ENCODE measurements at regions not wholly inside any gene's neighbourhood (a gene's known extent, or its start where the extent isn't known, plus 50 kb on each side); places are given as distances from the start of the nearest gene placed in this dataset.

DNA sequence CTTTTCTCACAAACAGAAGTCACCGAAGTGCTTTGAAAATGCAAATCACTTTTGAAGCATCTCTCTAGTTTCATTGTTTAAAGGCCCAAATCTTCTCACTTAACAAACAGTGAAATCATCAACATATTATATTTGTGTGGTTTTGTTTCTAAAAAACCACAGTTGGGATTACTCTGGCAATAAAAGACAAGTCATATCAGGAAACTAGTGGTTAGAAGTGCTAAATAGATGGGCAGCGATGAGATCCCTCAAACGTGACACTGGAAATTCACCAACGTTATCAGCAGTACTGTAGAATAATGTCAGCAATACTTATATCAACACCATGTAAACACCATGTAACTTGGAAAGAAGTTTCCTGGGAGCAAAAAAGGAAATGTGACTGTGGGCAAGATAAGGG lies 893.5 kb downstream of the SUCLG1 start:
- DNase-seq (ENCODE audit: low read depth in 2 of 2) = no peak
- no peak overlapping the region for H3K4me3 ChIP-seq (replicated peaks in 1 of 4; ENCODE audit: control extremely low read depth in 1 of 4, insufficient read depth in 1 of 4, low read depth in 3 of 4, low read length in 4 of 4)
- no peak overlapping the region for H3K27ac ChIP-seq (ENCODE audit: insufficient read depth, low read length)
- no peak for TF ChIP-seq EZH2 (IDR thresholded peaks at IDR 0.05; ENCODE audit: low read length, missing control alignments)
- TF ChIP-seq, protein P1, sequence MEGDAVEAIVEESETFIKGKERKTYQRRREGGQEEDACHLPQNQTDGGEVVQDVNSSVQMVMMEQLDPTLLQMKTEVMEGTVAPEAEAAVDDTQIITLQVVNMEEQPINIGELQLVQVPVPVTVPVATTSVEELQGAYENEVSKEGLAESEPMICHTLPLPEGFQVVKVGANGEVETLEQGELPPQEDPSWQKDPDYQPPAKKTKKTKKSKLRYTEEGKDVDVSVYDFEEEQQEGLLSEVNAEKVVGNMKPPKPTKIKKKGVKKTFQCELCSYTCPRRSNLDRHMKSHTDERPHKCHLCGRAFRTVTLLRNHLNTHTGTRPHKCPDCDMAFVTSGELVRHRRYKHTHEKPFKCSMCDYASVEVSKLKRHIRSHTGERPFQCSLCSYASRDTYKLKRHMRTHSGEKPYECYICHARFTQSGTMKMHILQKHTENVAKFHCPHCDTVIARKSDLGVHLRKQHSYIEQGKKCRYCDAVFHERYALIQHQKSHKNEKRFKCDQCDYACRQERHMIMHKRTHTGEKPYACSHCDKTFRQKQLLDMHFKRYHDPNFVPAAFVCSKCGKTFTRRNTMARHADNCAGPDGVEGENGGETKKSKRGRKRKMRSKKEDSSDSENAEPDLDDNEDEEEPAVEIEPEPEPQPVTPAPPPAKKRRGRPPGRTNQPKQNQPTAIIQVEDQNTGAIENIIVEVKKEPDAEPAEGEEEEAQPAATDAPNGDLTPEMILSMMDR (conservative IDR thresholded peaks at IDR 0.05 in 1 of 2, IDR thresholded peaks at IDR 0.05 in 1 of 2; ENCODE audit: low read depth in 1 of 2, low read length in 2 of 2) = no peak
- H2AFZ ChIP-seq (ENCODE audit: low read length) = no peak overlapping the region
- no peaks in the 10 kb centered on the region for H3K79me2 ChIP-seq (ENCODE audit: control insufficient read depth, insufficient read depth, low read length)
- no peak overlapping the region for H3K4me2 ChIP-seq (ENCODE audit: extremely low read depth, insufficient read depth, low read length)
- no peaks in the 10 kb centered on the region for H3K9me3 ChIP-seq (ENCODE audit: control insufficient read depth, insufficient read depth, low read depth, low read length)
- H3K36me3 ChIP-seq (ENCODE audit: control insufficient read depth, insufficient read depth, low read length) = no peaks in the 10 kb centered on the region
- H3K9ac ChIP-seq (ENCODE audit: insufficient read depth, low read length) = no peak overlapping the region
- no peaks in the 10 kb centered on the region for H4K20me1 ChIP-seq (ENCODE audit: control insufficient read depth, extremely low read depth, insufficient read depth, low read length)
- no peaks in the 10 kb centered on the region for H3K27me3 ChIP-seq (ENCODE audit: control insufficient read depth, insufficient read depth, low read length)
- H3K4me1 ChIP-seq (ENCODE audit: control insufficient read depth, extremely low read depth, insufficient read depth, low read length) = no peaks in the 10 kb centered on the region

DNA sequence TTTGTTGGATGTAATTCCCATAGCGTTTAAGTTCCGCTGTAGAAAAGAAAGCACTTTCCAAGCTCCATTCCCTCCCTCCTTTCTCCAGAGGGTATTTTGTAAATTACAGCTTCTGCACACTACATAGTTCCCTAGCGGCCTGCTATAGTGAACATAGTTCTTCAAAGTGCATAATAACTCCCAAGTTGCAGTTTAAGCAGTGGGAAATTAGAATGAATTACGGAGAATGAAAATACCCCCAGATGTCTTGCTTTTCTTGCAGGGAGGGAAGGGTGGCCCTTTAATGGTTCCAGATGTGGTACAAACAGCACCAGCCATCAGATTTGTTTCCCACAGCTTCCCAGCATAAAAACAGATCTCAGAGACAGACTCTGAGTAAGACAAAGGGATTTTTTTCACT lies 893.9 kb downstream of the SUCLG1 start:
- Histone ChIP-seq H3K27ac (ENCODE audit: insufficient read depth, low read length) (no peak overlapping the region), H3K9ac (ENCODE audit: insufficient read depth, low read length) (no peak overlapping the region), H4K20me1 (ENCODE audit: control insufficient read depth, extremely low read depth, insufficient read depth, low read length) (no peaks in the 10 kb centered on the region), H3K27me3 (ENCODE audit: control insufficient read depth, insufficient read depth, low read length) (no peaks in the 10 kb centered on the region), H3K4me3 (replicated peaks in 1 of 4; ENCODE audit: control extremely low read depth in 1 of 4, insufficient read depth in 1 of 4, low read depth in 3 of 4, low read length in 4 of 4) (no peak overlapping the region), H3K9me3 (ENCODE audit: control insufficient read depth, insufficient read depth, low read depth, low read length) (no peaks in the 10 kb centered on the region), H2AFZ (ENCODE audit: low read length) (no peak overlapping the region), H3K4me1 (ENCODE audit: control insufficient read depth, extremely low read depth, insufficient read depth, low read length) (no peaks in the 10 kb centered on the region), H3K4me2 (ENCODE audit: extremely low read depth, insufficient read depth, low read length) (no peak overlapping the region), H3K36me3 (ENCODE audit: control insufficient read depth, insufficient read depth, low read length) (no peaks in the 10 kb centered on the region), H3K79me2 (ENCODE audit: control insufficient read depth, insufficient read depth, low read length) (no peaks in the 10 kb centered on the region)
- TF ChIP-seq, protein P1 (conservative IDR thresholded peaks at IDR 0.05 in 1 of 2, IDR thresholded peaks at IDR 0.05 in 1 of 2; ENCODE audit: low read depth in 1 of 2, low read length in 2 of 2) = no peak
- TF ChIP-seq EZH2 (IDR thresholded peaks at IDR 0.05; ENCODE audit: low read length, missing control alignments) = no peak
- DNase-seq (ENCODE audit: low read depth in 2 of 2) = no peak

GRCh38 chr2:83561592-83561991 lies 897.5 kb downstream of the SUCLG1 start:
- no peak for TF ChIP-seq EZH2 (IDR thresholded peaks at IDR 0.05; ENCODE audit: low read length, missing control alignments)
- TF ChIP-seq, protein P1 (conservative IDR thresholded peaks at IDR 0.05 in 1 of 2, IDR thresholded peaks at IDR 0.05 in 1 of 2; ENCODE audit: low read depth in 1 of 2, low read length in 2 of 2) = no peak
- Histone ChIP-seq H3K27me3 (ENCODE audit: control insufficient read depth, insufficient read depth, low read length) (no peaks in the 10 kb centered on the region), H3K9ac (ENCODE audit: insufficient read depth, low read length) (no peak overlapping the region), H2AFZ (ENCODE audit: low read length) (no peak overlapping the region), H3K79me2 (ENCODE audit: control insufficient read depth, insufficient read depth, low read length) (no peaks in the 10 kb centered on the region), H3K4me1 (ENCODE audit: control insufficient read depth, extremely low read depth, insufficient read depth, low read length) (no peaks in the 10 kb centered on the region), H3K9me3 (ENCODE audit: control insufficient read depth, insufficient read depth, low read depth, low read length) (no peaks in the 10 kb centered on the region), H3K4me2 (ENCODE audit: extremely low read depth, insufficient read depth, low read length) (no peak overlapping the region), H3K27ac (ENCODE audit: insufficient read depth, low read length) (no peak overlapping the region), H3K36me3 (ENCODE audit: control insufficient read depth, insufficient read depth, low read length) (no peaks in the 10 kb centered on the region), H4K20me1 (ENCODE audit: control insufficient read depth, extremely low read depth, insufficient read depth, low read length) (no peaks in the 10 kb centered on the region), H3K4me3 (replicated peaks in 1 of 4; ENCODE audit: control extremely low read depth in 1 of 4, insufficient read depth in 1 of 4, low read depth in 3 of 4, low read length in 4 of 4) (no peak overlapping the region)
- DNase-seq (ENCODE audit: low read depth in 2 of 2) = no peak

All from fibroblast of lung (primary cell).